GM12801 (cell line): ENCODE measurements at regions not wholly inside any gene's neighbourhood (a gene's known extent, or its start where the extent isn't known, plus 50 kb on each side); places are given as distances from the start of the nearest gene placed in this dataset.

Source experiments
- TF ChIP-seq, protein P1 (sequence below): IDR thresholded peaks from one replicate; pipeline ENCODE4 v1.5.1; 2011; ENCODE audit warnings: control low read depth; ENCODE audit not compliant: insufficient read length; ENCODE audit errors: extremely low read depth

DNA sequence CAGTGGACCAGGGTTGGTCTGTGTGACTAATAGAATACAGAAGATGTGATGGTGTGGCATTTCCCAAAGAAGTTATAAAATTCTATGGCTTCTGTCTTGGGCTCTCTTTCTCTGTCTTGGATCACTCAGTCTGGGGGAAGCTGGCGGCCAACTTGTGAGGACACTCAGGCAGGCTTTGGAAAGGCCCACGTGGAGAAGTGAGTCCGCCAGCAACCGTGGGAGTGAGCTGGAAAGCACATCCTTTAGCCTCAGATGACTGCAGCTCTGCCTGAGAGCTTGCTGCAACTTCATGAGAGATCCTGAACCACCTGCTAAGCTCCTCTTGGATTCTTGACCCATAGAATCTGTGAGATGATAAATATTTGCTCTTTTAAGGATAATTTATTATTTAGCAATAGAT lies 72.0 kb upstream of the RASGRP1 start:
- TF ChIP-seq, protein P1, sequence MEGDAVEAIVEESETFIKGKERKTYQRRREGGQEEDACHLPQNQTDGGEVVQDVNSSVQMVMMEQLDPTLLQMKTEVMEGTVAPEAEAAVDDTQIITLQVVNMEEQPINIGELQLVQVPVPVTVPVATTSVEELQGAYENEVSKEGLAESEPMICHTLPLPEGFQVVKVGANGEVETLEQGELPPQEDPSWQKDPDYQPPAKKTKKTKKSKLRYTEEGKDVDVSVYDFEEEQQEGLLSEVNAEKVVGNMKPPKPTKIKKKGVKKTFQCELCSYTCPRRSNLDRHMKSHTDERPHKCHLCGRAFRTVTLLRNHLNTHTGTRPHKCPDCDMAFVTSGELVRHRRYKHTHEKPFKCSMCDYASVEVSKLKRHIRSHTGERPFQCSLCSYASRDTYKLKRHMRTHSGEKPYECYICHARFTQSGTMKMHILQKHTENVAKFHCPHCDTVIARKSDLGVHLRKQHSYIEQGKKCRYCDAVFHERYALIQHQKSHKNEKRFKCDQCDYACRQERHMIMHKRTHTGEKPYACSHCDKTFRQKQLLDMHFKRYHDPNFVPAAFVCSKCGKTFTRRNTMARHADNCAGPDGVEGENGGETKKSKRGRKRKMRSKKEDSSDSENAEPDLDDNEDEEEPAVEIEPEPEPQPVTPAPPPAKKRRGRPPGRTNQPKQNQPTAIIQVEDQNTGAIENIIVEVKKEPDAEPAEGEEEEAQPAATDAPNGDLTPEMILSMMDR, result no peak

DNA sequence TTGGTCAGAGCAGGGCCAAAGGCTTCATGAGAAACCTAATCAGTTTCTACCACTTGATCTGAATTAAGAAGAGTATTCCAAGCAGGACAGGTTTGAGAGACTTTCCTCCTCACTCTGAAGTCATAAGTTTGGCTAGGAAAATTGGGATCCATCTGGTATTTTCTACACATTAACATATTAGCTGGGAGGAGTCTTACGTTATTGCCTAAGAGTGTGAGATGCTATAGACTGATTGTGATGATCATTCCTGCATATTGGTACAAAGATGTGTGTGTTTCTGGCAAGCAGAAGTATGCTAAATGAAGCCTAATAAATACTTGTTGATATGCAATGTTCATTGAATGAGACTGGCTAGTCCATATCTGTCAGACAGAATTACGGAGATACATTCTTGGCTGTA lies 73.5 kb upstream of the RASGRP1 start:
- TF ChIP-seq, protein P1, result no peak

DNA sequence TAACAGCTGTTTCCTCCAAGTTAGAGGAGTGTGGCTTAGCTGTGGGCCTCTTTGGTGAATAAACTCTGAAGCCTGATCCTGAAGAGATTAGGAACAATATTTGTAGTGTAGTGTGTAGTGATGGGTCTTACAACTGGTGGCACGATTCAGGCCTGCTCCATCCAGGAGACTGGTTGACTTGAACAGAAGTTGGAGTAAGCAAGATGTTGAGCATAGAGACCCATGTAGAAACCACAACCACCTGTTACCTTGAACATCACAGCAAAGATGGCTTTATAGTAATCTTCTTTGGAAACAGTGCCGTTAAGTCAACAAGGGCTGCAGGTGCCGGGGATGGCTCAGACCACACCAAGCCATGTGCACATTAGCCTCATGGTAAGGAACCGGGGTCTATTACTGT lies 74.2 kb upstream of the RASGRP1 start:
- TF ChIP-seq, protein P1, result no peak

- TF ChIP-seq, protein P1, result no peak
These were observed 78.2 kb upstream of the RASGRP1 start for GRCh38 chr15:38642689-38643270.

GRCh38 chr15:38646716-38647115 lies 82.1 kb upstream of the RASGRP1 start:
- TF ChIP-seq, protein P1, result no peak

GRCh38 chr15:38647683-38648082 lies 83.1 kb upstream of the RASGRP1 start:
- TF ChIP-seq, protein P1, result no peak

GRCh38 chr15:38648121-38648843 lies 83.7 kb upstream of the RASGRP1 start:
- TF ChIP-seq, protein P1, result no peak
